ENCODE measurements at regions not wholly inside any gene's neighbourhood (a gene's known extent, or its start where the extent isn't known, plus 50 kb on each side); places are given as distances from the start of the nearest gene placed in this dataset.

GRCh38 chr11:45507916-45508315, 157.5 kb downstream of the CHST1 start:
- Mint-ChIP-seq H3K27me3 (ENCODE audit: insufficient read depth, low read depth, poor library complexity) (peaks cover 1% of the 10 kb centered on the region), H3K27ac (no peak overlapping the region), H3K4me3 (no peak overlapping the region), H3K4me1 (no peaks in the 10 kb centered on the region; the same call in 2 of the 3 replicates), H3K36me3 (ENCODE audit: low read depth) (no peaks in the 10 kb centered on the region), H3K9me3 (peaks cover 2% of the 10 kb centered on the region; the same call in 1 of the 3 replicates)
- Histone ChIP-seq H3K27me3 (ENCODE audit: insufficient read depth) (no peaks in the 10 kb centered on the region), H3K9me2 (ENCODE audit: insufficient read depth) (no peaks in the 10 kb centered on the region), H3K27ac (ENCODE audit: low read depth) (no peak overlapping the region), H3K4me1 (ENCODE audit: insufficient read depth) (no peaks in the 10 kb centered on the region), H4K20me1 (replicated peaks; ENCODE audit: insufficient read depth) (no peaks in the 10 kb centered on the region), H3K4me3 (no peak overlapping the region), H3K79me2 (replicated peaks; ENCODE audit: insufficient read depth) (no peaks in the 10 kb centered on the region), H3K4me2 (no peak overlapping the region), H2AFZ (no peak overlapping the region), H3K36me3 (ENCODE audit: insufficient read depth) (no peaks in the 10 kb centered on the region), H3F3A (replicated peaks; ENCODE audit: low read depth) (no peaks in the 10 kb centered on the region)
- DNase-seq (ENCODE audit: low spot score) (no peak), ATAC-seq (no peak)
- TF ChIP-seq EZH2phosphoT487 (IDR thresholded peaks at IDR 0.05; ENCODE audit: unreplicated experiment) (no peak), ZNF114 (CRISPR knock-in tag; IDR thresholded peaks at IDR 0.05) (no peak), ZNF331 (CRISPR knock-in tag; IDR thresholded peaks at IDR 0.05; ENCODE audit: low read depth) (no peak), STAT1 (IDR thresholded peaks at IDR 0.05; ENCODE audit: unreplicated experiment) (no peak), REST (IDR thresholded peaks at IDR 0.05; ENCODE audit: unreplicated experiment) (no peak), NANOG (IDR thresholded peaks at IDR 0.05; ENCODE audit: borderline replicate concordance) (no peak), ZNF462 (CRISPR knock-in tag; IDR thresholded peaks at IDR 0.05) (no peak), CREB1 (CRISPR knock-in tag; IDR thresholded peaks at IDR 0.05; ENCODE audit: low read depth) (no peak), CTCF (conservative IDR thresholded peaks at IDR 0.05; ENCODE audit: low read depth in 2 of 2) (no peak), POLR2AphosphoS5 (IDR thresholded peaks at IDR 0.05; ENCODE audit: low read depth) (no peak), ETS1 (IDR thresholded peaks at IDR 0.05) (no peak), EZH2 (IDR thresholded peaks at IDR 0.05; ENCODE audit: low read depth, unreplicated experiment) (no peak), JUNB (IDR thresholded peaks at IDR 0.05; ENCODE audit: unreplicated experiment) (no peak)

Data from GM23338 (cell line).